ENCODE measurements at regions not wholly inside any gene's neighbourhood (a gene's known extent, or its start where the extent isn't known, plus 50 kb on each side); places are given as distances from the start of the nearest gene placed in this dataset.

GRCh38 chr10:90041585-90041984, 340.2 kb downstream of the KIF20B start:
- Mint-ChIP-seq H3K4me3 (no peak overlapping the region), H3K27me3 (no peaks in the 10 kb centered on the region), H3K27ac (no peak overlapping the region), H3K4me1 (ENCODE audit: unreplicated experiment) (no peaks in the 10 kb centered on the region), H3K9me3 (no peaks in the 10 kb centered on the region), H3K36me3 (no peaks in the 10 kb centered on the region)
- DNase-seq (ENCODE audit: extremely low spot score, unreplicated experiment) = no peak
- TF ChIP-seq CTCF (conservative IDR thresholded peaks at IDR 0.05) = no peak

- TF ChIP-seq CTCF (conservative IDR thresholded peaks at IDR 0.05) = no peak
- no peak overlapping the region for H3K4me3 Mint-ChIP-seq
- no peaks in the 10 kb centered on the region for H3K9me3 Mint-ChIP-seq
- H3K36me3 Mint-ChIP-seq = no peaks in the 10 kb centered on the region
- H3K27me3 Mint-ChIP-seq = no peaks in the 10 kb centered on the region
- H3K4me1 Mint-ChIP-seq (ENCODE audit: unreplicated experiment) = no peaks in the 10 kb centered on the region
- H3K27ac Mint-ChIP-seq = no peak overlapping the region
- DNase-seq (ENCODE audit: extremely low spot score, unreplicated experiment) = no peak
Measured at GRCh38 chr10:90042075-90042474, 340.7 kb downstream of the KIF20B start.

GRCh38 chr10:90047243-90047729, 345.9 kb downstream of the KIF20B start:
- no peak overlapping the region for H3K27ac Mint-ChIP-seq
- no peak for TF ChIP-seq CTCF (conservative IDR thresholded peaks at IDR 0.05)
- DNase-seq (ENCODE audit: extremely low spot score, unreplicated experiment) = no peak
- no peaks in the 10 kb centered on the region for H3K9me3 Mint-ChIP-seq
- no peaks in the 10 kb centered on the region for H3K27me3 Mint-ChIP-seq
- no peak overlapping the region for H3K4me3 Mint-ChIP-seq
- no peaks in the 10 kb centered on the region for H3K4me1 Mint-ChIP-seq (ENCODE audit: unreplicated experiment)
- no peaks in the 10 kb centered on the region for H3K36me3 Mint-ChIP-seq

- no peak overlapping the region for H3K4me3 Mint-ChIP-seq
- DNase-seq (ENCODE audit: extremely low spot score, unreplicated experiment) = no peak
- H3K4me1 Mint-ChIP-seq (ENCODE audit: unreplicated experiment) = no peaks in the 10 kb centered on the region
- no peaks in the 10 kb centered on the region for H3K27me3 Mint-ChIP-seq
- H3K36me3 Mint-ChIP-seq = no peaks in the 10 kb centered on the region
- no peak for TF ChIP-seq CTCF (conservative IDR thresholded peaks at IDR 0.05)
- no peaks in the 10 kb centered on the region for H3K9me3 Mint-ChIP-seq
- H3K27ac Mint-ChIP-seq = no peak overlapping the region
Measured at GRCh38 chr10:90051053-90051452, 349.7 kb downstream of the KIF20B start.

- Mint-ChIP-seq H3K4me3 (no peak overlapping the region), H3K4me1 (ENCODE audit: unreplicated experiment) (no peaks in the 10 kb centered on the region), H3K27me3 (no peaks in the 10 kb centered on the region), H3K27ac (no peak overlapping the region), H3K36me3 (no peaks in the 10 kb centered on the region), H3K9me3 (no peaks in the 10 kb centered on the region)
- no peak for DNase-seq (ENCODE audit: extremely low spot score, unreplicated experiment)
- no peak for TF ChIP-seq CTCF (conservative IDR thresholded peaks at IDR 0.05)
Measured at GRCh38 chr10:90051474-90051873, 350.1 kb downstream of the KIF20B start.

- Mint-ChIP-seq H3K9me3 (no peaks in the 10 kb centered on the region), H3K27me3 (peaks cover 4% of the 10 kb centered on the region), H3K27ac (no peak overlapping the region), H3K4me3 (no peak overlapping the region), H3K36me3 (no peaks in the 10 kb centered on the region), H3K4me1 (ENCODE audit: unreplicated experiment) (no peaks in the 10 kb centered on the region)
- TF ChIP-seq CTCF (conservative IDR thresholded peaks at IDR 0.05) = no peak
- no peak for DNase-seq (ENCODE audit: extremely low spot score, unreplicated experiment)
Measured at GRCh38 chr10:90062786-90063185, 361.4 kb downstream of the KIF20B start.

Measured in type B pancreatic cell (in vitro differentiated cells).